Fibroblast of the aortic adventitia (primary cell): ENCODE measurements at regions not wholly inside any gene's neighbourhood (a gene's known extent, or its start where the extent isn't known, plus 50 kb on each side); places are given as distances from the start of the nearest gene placed in this dataset. TPM values are rescaled to one million over a fixed set of nuclear protein-coding genes. Genes with fewer than 3 reads are reported as not detected.

Experiments
- DNase-seq: peaks from one replicate; pipeline ENCODE4 v3.0.0-alpha.2; 2010; ENCODE audit warnings: low read depth
- H3K4me3 ChIP-seq: 2 replicates; pipeline ENCODE4 v1.5.1; 2011; ENCODE audit warnings: low read depth, mild to moderate bottlenecking, control low read depth, low read length, moderate library complexity
- CTCF ChIP-seq: IDR thresholded peaks from 2 replicates; pipeline ENCODE4 v1.5.1; 2011; ENCODE audit warnings: mild to moderate bottlenecking, low read length, control low read depth, inconsistent platforms; ENCODE audit not compliant: insufficient read depth
- small RNA-seq: library from RNA; depleted of rRNA; stranded (forward); fragments of <200 nt; gene quantifications from one replicate; pipeline ENCODE3, GENCODE V24; 2012

- no peak for TF ChIP-seq CTCF
- no peak for DNase-seq
Measured at GRCh38 chr1:29382851-29383745, 146.8 kb downstream of the PTPRU start.

DNA sequence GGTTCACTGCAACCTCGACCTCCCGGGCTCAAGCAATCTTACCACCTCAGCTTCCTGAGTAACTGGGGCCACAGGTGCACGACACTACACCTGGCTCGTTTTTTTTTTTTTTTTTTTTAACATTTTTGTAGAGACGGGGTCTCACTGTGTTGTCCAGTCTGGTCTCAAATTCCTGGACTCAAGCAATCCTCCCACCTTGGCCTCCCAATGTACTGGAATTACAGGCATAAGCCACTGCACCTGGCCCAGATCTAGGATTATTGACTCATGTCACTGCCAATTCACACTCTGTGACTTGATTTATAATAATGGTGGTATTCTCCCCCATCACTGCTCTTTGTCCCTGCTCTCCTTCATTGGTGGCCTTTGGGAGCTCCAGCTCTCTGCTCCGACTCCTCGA, 145.1 kb downstream of the PTPRU start:
- DNase-seq: no peak
- no peak for TF ChIP-seq CTCF
- H3K4me3 ChIP-seq: no peak overlapping the region

More at GRCh38 chr1:29382851-29383745, 146.8 kb downstream of the PTPRU start:
- H3K4me3 ChIP-seq: no peak overlapping the region

GRCh38 chr1:29380532-29380931, 144.2 kb downstream of the PTPRU start:
- no peak for TF ChIP-seq CTCF
- DNase-seq: no peak
- no peak overlapping the region for H3K4me3 ChIP-seq

DNA sequence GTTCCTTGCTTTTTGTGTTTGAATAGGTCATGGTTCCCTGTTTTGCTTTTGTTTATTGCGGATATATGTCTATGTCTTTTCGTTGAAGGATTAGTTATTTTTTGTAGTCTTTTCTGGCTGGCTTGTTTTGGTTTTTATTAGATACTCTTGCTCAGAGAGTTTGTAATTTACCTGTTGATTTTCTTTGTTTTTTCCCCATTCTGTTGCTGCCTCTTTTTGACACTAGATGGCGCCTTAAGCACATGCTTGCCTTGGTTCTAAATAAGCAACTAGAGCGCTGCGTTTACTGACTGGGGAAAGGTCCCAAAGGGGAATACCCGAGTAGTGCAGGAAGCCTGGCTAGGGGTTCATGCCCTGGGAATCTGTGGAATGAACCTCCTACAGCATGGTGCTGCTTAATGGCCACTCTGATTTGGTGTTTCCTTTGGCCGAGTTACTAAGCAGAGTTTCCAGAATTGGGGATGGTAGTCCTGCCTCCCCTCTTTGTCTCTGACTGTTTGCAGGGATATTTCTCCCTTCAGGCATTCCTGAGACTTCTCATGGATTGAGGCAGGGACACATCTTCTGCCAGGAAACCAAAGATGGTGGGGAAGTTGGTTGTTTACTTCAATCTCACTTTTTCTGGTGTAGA, 143.2 kb downstream of the PTPRU start:
- peak; percentile 60 for TF ChIP-seq CTCF
- peak; percentile 45 for DNase-seq
- H3K4me3 ChIP-seq: no peak overlapping the region

Small RNA genes in the stretch of these regions (small RNA-seq; reads per million reads assigned to genes)
- gene AL021921.1: not detected
